ENCODE measurements at regions not wholly inside any gene's neighbourhood (a gene's known extent, or its start where the extent isn't known, plus 50 kb on each side); places are given as distances from the start of the nearest gene placed in this dataset.

DNA sequence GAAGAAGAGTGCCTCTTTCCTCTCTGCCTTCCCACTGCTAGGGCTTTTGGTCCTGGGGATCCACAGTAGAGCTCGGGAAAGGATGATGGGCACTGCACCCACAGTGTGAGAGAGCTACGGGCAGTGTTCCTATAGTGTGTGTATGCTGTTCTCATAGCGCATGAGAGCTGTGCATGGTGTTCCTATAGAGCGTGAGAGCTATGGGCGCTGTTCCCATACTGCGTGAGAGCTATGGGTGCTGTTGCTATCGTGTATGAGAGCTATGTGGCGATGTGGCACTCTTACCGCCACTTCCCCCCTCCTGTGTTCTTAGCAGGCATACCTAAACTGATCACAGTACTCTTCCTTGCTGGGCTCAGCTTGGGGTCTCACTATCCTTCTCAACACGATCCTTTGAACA is 213.5 kb downstream of the EDEM1 start:
- H3K9me3 Mint-ChIP-seq: no peaks in the 10 kb centered on the region
- H3K9me3 ChIP-seq (ENCODE audit: low read length): no peaks in the 10 kb centered on the region
- DNase-seq: no peak
- H3K36me3 ChIP-seq (ENCODE audit: insufficient read depth, low read length): no peaks in the 10 kb centered on the region
- H3K4me3 Mint-ChIP-seq: no peak overlapping the region
- CTCF ChIA-PET: no interaction called here
- no peaks in the 10 kb centered on the region for H3K4me1 Mint-ChIP-seq
- POLR2A ChIA-PET: no interaction called here
- peaks cover 0 to 4% (median 0%) of the 10 kb centered on the region in 3 donors for H3K36me3 Mint-ChIP-seq
- no peak overlapping the region for H3K4me3 ChIP-seq (ENCODE audit: low read length)
- H3K4me1 ChIP-seq (ENCODE audit: insufficient read depth, low read length): no peaks in the 10 kb centered on the region
- peaks cover 1 to 28% of the 10 kb centered on the region in 2 donors for H3K27me3 Mint-ChIP-seq
- H3K27ac Mint-ChIP-seq: no peak overlapping the region
- no peak overlapping the region for H3K27ac ChIP-seq (ENCODE audit: low read depth, low read length)
- H3K27me3 ChIP-seq (ENCODE audit: insufficient read depth, low read length, poor library complexity, severe bottlenecking): no peaks in the 10 kb centered on the region

DNA sequence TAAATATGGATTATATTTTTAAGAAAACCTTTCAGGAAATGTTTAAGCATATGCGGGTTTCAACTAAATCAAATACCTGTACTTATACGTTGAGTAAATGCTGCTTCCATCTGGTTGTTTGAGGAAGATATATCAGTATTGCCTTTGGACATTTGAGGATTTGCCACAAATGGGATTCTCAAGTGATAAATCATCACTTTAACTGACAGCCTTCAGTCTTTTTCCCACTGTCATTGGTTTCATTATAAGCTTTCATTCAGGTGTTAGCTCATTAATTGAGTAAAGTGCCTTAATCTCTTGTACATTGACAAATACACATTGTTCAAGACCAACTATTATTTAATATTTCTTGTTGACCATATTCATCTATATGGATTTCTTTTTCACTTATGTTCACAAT is 217.2 kb downstream of the EDEM1 start:
- Mint-ChIP-seq H3K4me3 (no peak overlapping the region), H3K9me3 (no peaks in the 10 kb centered on the region), H3K27ac (no peak overlapping the region), H3K27me3 (peaks cover 5 to 13% of the 10 kb centered on the region in 2 donors), H3K4me1 (no peaks in the 10 kb centered on the region), H3K36me3 (no peaks in the 10 kb centered on the region)
- Histone ChIP-seq H3K4me3 (ENCODE audit: low read length) (no peak overlapping the region), H3K36me3 (ENCODE audit: insufficient read depth, low read length) (no peaks in the 10 kb centered on the region), H3K27ac (ENCODE audit: low read depth, low read length) (no peak overlapping the region), H3K9me3 (ENCODE audit: low read length) (no peaks in the 10 kb centered on the region), H3K4me1 (ENCODE audit: insufficient read depth, low read length) (no peaks in the 10 kb centered on the region), H3K27me3 (ENCODE audit: insufficient read depth, low read length, poor library complexity, severe bottlenecking) (no peaks in the 10 kb centered on the region)
- CTCF ChIA-PET: no interaction called here
- no peak for DNase-seq
- POLR2A ChIA-PET: no interaction called here

DNA sequence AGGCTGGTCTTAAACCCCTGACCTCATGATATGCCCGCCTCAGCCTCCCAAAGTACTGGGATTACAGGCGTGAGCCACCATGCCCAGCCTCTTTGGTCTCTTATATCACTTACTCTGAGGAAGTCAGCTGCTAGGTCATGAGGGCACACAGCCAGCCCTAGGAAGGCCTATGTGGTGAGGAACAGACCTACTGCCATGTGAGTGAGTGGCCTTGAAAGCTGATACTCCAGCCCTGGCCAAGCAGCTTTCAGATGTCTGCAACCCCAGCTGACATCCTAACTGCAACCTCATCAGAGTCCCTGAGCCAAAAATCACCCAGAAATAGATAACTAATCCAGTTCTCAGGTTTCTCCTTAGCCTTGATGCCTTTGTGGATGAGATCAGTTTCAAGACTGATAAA is 224.3 kb downstream of the EDEM1 start:
- Histone ChIP-seq H3K27ac (ENCODE audit: low read depth, low read length) (no peak overlapping the region), H3K4me3 (ENCODE audit: low read length) (no peak overlapping the region), H3K9me3 (ENCODE audit: low read length) (no peaks in the 10 kb centered on the region), H3K36me3 (ENCODE audit: insufficient read depth, low read length) (no peaks in the 10 kb centered on the region), H3K27me3 (ENCODE audit: insufficient read depth, low read length, poor library complexity, severe bottlenecking) (no peaks in the 10 kb centered on the region), H3K4me1 (ENCODE audit: insufficient read depth, low read length) (no peaks in the 10 kb centered on the region)
- peaks cover 0 to 4% (median 0%) of the 10 kb centered on the region in 3 donors for H3K36me3 Mint-ChIP-seq
- H3K27me3 Mint-ChIP-seq: peaks cover 9 to 18% of the 10 kb centered on the region in 2 donors
- POLR2A ChIA-PET: no interaction called here
- H3K4me1 Mint-ChIP-seq: no peaks in the 10 kb centered on the region
- peaks cover 9 to 14% (median 11%) of the 10 kb centered on the region in 5 donors for H3K9me3 Mint-ChIP-seq
- H3K27ac Mint-ChIP-seq: no peak overlapping the region
- H3K4me3 Mint-ChIP-seq: no peak overlapping the region
- CTCF ChIA-PET: no interaction called here
- DNase-seq: no peak

DNA sequence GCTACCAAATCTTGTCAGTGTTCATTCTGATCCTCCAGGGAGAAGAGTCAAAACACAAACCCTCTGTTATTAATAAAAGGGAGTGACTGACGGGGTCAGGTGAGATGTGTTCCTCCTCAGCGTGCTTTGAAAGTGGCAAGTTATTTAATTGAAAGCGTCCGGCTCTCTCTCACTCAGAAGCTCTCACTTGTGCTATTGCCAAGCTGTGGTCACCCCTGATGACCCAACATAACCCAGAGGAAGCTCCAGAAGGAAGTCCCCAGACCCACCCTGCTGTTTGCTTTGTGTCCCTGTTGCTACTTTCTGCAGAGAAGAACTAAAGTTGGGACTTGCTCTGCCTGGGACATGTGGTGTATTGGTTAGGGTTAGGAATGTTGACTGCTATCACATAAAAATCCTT is 235.6 kb downstream of the EDEM1 start:
- Mint-ChIP-seq H3K36me3 (no peaks in the 10 kb centered on the region), H3K4me1 (peaks cover 2 to 9% (median 5%) of the 10 kb centered on the region in 3 donors), H3K9me3 (peaks cover 0 to under 1% (median 0%) of the 10 kb centered on the region in 5 donors), H3K27ac (no peak overlapping the region), H3K27me3 (peaks cover 3 to 11% of the 10 kb centered on the region in 2 donors), H3K4me3 (no peak overlapping the region)
- H3K27ac ChIP-seq (ENCODE audit: low read depth, low read length): no peak overlapping the region
- H3K4me3 ChIP-seq (ENCODE audit: low read length): no peak overlapping the region
- no peaks in the 10 kb centered on the region for H3K27me3 ChIP-seq (ENCODE audit: insufficient read depth, low read length, poor library complexity, severe bottlenecking)
- H3K9me3 ChIP-seq (ENCODE audit: low read length): no peaks in the 10 kb centered on the region
- no peaks in the 10 kb centered on the region for H3K4me1 ChIP-seq (ENCODE audit: insufficient read depth, low read length)
- ChIA-PET POLR2A (no interaction called here), CTCF (no interaction called here)
- DNase-seq: no peak
- H3K36me3 ChIP-seq (ENCODE audit: insufficient read depth, low read length): no peaks in the 10 kb centered on the region

DNA sequence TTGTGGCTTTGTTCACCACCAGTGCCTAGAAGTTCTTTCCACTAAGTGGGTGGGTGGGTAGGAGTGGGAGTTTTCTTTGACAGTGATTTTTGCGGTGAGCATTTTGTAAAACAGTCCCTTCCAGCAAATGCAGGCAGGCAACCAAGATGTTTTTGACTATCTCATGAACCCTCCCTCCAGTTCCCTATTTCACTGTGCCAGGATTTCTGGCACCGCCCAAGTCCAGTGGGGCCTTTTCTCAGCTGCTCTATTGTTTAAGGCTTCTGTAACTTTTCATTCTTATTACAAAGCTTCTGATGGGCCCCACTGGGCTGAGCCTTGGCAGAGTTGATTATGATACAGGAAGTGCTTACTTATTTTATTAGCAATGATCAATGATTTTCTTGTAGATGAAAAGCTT is 236.0 kb downstream of the EDEM1 start:
- CTCF ChIA-PET: no interaction called here
- no peaks in the 10 kb centered on the region for H3K36me3 ChIP-seq (ENCODE audit: insufficient read depth, low read length)
- no peaks in the 10 kb centered on the region for H3K36me3 Mint-ChIP-seq
- no peaks in the 10 kb centered on the region for H3K4me1 ChIP-seq (ENCODE audit: insufficient read depth, low read length)
- peaks cover 2 to 11% of the 10 kb centered on the region in 2 donors for H3K27me3 Mint-ChIP-seq
- no peaks in the 10 kb centered on the region for H3K27me3 ChIP-seq (ENCODE audit: insufficient read depth, low read length, poor library complexity, severe bottlenecking)
- H3K27ac Mint-ChIP-seq: no peak overlapping the region
- H3K9me3 ChIP-seq (ENCODE audit: low read length): no peaks in the 10 kb centered on the region
- no peak overlapping the region for H3K27ac ChIP-seq (ENCODE audit: low read depth, low read length)
- DNase-seq: no peak
- no peak overlapping the region for H3K4me3 Mint-ChIP-seq
- no peak overlapping the region for H3K4me3 ChIP-seq (ENCODE audit: low read length)
- POLR2A ChIA-PET: no interaction called here
- H3K9me3 Mint-ChIP-seq: no peaks in the 10 kb centered on the region
- peaks cover 2 to 9% (median 5%) of the 10 kb centered on the region in 3 donors for H3K4me1 Mint-ChIP-seq

DNA sequence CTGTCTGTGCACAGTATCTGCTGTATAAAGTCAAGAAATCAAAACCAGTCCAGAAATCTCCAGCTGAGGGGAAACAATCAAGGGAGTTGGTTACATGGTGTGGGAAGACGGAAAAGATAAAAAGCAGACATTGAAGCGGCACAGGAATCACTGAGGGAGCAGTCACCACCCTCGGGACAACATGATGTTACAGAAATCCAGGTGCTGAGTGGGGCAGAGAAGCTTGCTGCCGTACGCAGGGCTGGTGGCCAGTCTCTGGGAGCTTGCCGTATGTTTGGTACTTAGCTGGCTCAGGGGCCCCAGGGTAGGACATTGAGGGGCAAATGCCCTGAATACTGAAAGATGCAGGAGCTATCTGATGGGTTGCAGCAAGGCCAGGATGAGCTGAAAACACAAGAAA is 237.9 kb downstream of the EDEM1 start:
- Mint-ChIP-seq H3K27me3 (peaks cover 4 to 16% of the 10 kb centered on the region in 2 donors), H3K9me3 (no peaks in the 10 kb centered on the region), H3K27ac (no peak overlapping the region), H3K36me3 (no peaks in the 10 kb centered on the region), H3K4me1 (peaks cover 2 to 9% (median 5%) of the 10 kb centered on the region in 3 donors), H3K4me3 (no peak overlapping the region)
- Histone ChIP-seq H3K27ac (ENCODE audit: low read depth, low read length) (no peak overlapping the region), H3K36me3 (ENCODE audit: insufficient read depth, low read length) (no peaks in the 10 kb centered on the region), H3K4me3 (ENCODE audit: low read length) (no peak overlapping the region), H3K4me1 (ENCODE audit: insufficient read depth, low read length) (no peaks in the 10 kb centered on the region), H3K27me3 (ENCODE audit: insufficient read depth, low read length, poor library complexity, severe bottlenecking) (no peaks in the 10 kb centered on the region), H3K9me3 (ENCODE audit: low read length) (no peaks in the 10 kb centered on the region)
- CTCF ChIA-PET: no interaction called here
- POLR2A ChIA-PET: no interaction called here
- DNase-seq: no peak

DNA sequence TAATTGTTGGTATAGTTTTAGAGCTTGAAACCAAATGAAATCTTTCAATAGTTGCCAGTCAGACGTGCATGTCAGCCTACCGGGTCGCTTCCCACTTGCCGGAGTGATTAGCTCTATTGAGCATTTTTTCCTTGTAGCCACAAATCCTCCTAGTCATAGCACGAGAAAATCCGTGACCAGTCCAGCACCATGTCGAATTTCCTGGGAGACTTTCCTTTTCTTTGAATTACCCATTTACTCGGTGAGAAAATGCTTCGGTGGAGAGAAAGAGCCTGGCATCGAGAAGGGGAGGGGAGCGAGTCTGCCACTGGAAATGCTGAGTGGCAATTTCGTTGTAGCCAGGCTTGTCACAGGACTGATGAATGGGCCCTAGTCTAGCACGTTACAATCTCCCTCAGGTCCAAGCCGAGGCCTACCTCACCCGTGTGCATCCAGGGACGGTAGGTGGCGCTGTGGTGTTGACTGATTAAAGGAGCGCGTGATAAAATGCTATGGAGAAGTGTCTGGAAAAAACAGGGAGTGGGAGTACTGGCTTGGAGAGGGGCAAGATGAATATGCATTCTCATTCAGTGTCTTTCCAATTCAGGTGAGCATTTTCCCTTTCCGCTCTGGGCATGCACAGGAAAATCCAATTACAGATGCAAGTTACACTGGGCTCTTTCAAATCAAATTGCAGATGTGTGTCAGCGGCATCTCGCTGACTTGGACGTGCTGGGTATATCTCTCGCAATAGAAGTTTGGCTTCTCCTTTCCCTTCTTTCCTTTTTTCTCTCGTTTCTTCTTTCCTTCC is 238.8 kb downstream of the EDEM1 start:
- CTCF ChIA-PET: interaction anchor here (0.9 kb wide), 1 partner anchor 11 kb away, joined by 3 read pairs; no protein-coding TSS in a partner anchor
- POLR2A ChIA-PET: no interaction called here
- DNase-seq: peak; percentile 11 to 55 (median 14)
- H3K27me3 Mint-ChIP-seq: peaks cover 4 to 11% of the 10 kb centered on the region in 2 donors
- Histone ChIP-seq H3K36me3 (ENCODE audit: insufficient read depth, low read length) (no peaks in the 10 kb centered on the region), H3K27ac (ENCODE audit: low read depth, low read length) (no peak overlapping the region), H3K9me3 (ENCODE audit: low read length) (no peaks in the 10 kb centered on the region), H3K27me3 (ENCODE audit: insufficient read depth, low read length, poor library complexity, severe bottlenecking) (no peaks in the 10 kb centered on the region), H3K4me1 (ENCODE audit: insufficient read depth, low read length) (no peaks in the 10 kb centered on the region), H3K4me3 (ENCODE audit: low read length) (no peak overlapping the region)
- no peaks in the 10 kb centered on the region for H3K9me3 Mint-ChIP-seq
- peak overlapping the region in 1 of 7 donors; percentile 11 for H3K4me3 Mint-ChIP-seq
- H3K27ac Mint-ChIP-seq: no peak overlapping the region
- H3K36me3 Mint-ChIP-seq: no peaks in the 10 kb centered on the region
- H3K4me1 Mint-ChIP-seq: peaks cover 2 to 9% (median 5%) of the 10 kb centered on the region in 3 donors

DNA sequence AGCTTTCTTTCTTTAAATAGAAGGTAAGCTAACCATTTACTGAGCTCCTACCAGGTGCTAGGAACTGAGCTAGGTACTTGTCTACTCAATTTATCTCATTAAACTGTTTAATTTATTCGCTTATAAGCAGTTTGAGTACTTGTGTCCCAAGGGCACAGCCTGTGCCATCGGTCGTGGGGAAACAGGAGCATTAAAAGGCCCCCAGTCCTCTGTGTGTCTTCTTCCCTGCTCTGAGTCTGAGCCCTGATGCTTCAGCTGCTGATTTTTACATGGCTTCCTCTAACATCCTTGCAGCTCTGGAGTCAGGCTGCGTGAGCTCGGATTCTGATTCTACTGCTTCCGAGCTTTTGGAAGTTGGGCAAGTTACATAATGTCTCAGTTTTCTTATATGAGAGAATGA is 239.5 kb downstream of the EDEM1 start:
- Histone ChIP-seq H3K4me1 (ENCODE audit: insufficient read depth, low read length) (no peaks in the 10 kb centered on the region), H3K27ac (ENCODE audit: low read depth, low read length) (no peak overlapping the region), H3K9me3 (ENCODE audit: low read length) (no peaks in the 10 kb centered on the region), H3K36me3 (ENCODE audit: insufficient read depth, low read length) (no peaks in the 10 kb centered on the region), H3K4me3 (ENCODE audit: low read length) (no peak overlapping the region), H3K27me3 (ENCODE audit: insufficient read depth, low read length, poor library complexity, severe bottlenecking) (no peaks in the 10 kb centered on the region)
- ChIA-PET POLR2A (no interaction called here), CTCF (interaction anchor here (0.9 kb wide), 1 partner anchor 11 kb away, joined by 3 read pairs; no protein-coding TSS in a partner anchor)
- Mint-ChIP-seq H3K4me1 (peaks cover 2 to 9% (median 5%) of the 10 kb centered on the region in 3 donors), H3K4me3 (no peak overlapping the region), H3K27me3 (peaks cover 4 to 11% of the 10 kb centered on the region in 2 donors), H3K27ac (no peak overlapping the region), H3K9me3 (no peaks in the 10 kb centered on the region), H3K36me3 (no peaks in the 10 kb centered on the region)
- DNase-seq: no peak
